Endodermal cell (in vitro differentiated cells): ENCODE measurements at regions not wholly inside any gene's neighbourhood (a gene's known extent, or its start where the extent isn't known, plus 50 kb on each side); places are given as distances from the start of the nearest gene placed in this dataset.

Experiments
- DNase-seq: peaks from one replicate; pipeline ENCODE4 v3.0.0-alpha.2; 2017
- H3K27ac ChIP-seq: 2 replicates; pipeline ENCODE4 v1.5.1; 2013; ENCODE audit warnings: mild to moderate bottlenecking, low read depth, low read length, moderate library complexity
- H3K27me3 ChIP-seq: 2 replicates; pipeline ENCODE4 v1.6.1; 2013; ENCODE audit warnings: mild to moderate bottlenecking, low read length, moderate library complexity; ENCODE audit not compliant: insufficient read depth, control insufficient read depth, poor library complexity, severe bottlenecking
- H3K36me3 ChIP-seq: 2 replicates; pipeline ENCODE4 v1.7.0; 2013; ENCODE audit warnings: mild to moderate bottlenecking, low read length, moderate library complexity; ENCODE audit not compliant: control insufficient read depth, insufficient read depth
- H3K4me1 ChIP-seq: one replicate; pipeline ENCODE4 v1.7.0; 2013; ENCODE audit warnings: low read length; ENCODE audit not compliant: control insufficient read depth, insufficient read depth
- H3K4me3 ChIP-seq: 2 replicates; pipeline ENCODE4 v1.5.1; 2013; ENCODE audit warnings: mild to moderate bottlenecking, low read length, moderate library complexity
- H3K9ac ChIP-seq: 2 replicates; pipeline ENCODE4 v1.6.1; 2013; ENCODE audit warnings: mild to moderate bottlenecking, low read length, moderate library complexity; ENCODE audit not compliant: poor library complexity, severe bottlenecking; ENCODE audit errors: extremely low read depth
- H3K9me3 ChIP-seq: 2 replicates; pipeline ENCODE4 v1.6.1; 2013; ENCODE audit warnings: mild to moderate bottlenecking, low read length, moderate library complexity; ENCODE audit not compliant: control insufficient read depth
- H3K27ac Mint-ChIP-seq: 2 replicates; pipeline ENCODE4 v1.8.0; 2020; ENCODE audit warnings: mixed read lengths
- H3K27me3 Mint-ChIP-seq: 2 replicates; pipeline ENCODE4 v1.8.0; 2021; ENCODE audit warnings: mild to moderate bottlenecking, mixed read lengths; ENCODE audit not compliant: insufficient read depth
- H3K36me3 Mint-ChIP-seq: 2 replicates; pipeline ENCODE4 v1.8.0; 2020; ENCODE audit warnings: low read depth, mixed read lengths
- H3K4me1 Mint-ChIP-seq: 2 replicates; pipeline ENCODE4 v1.8.0; 2020; ENCODE audit warnings: mixed read lengths
- H3K4me3 Mint-ChIP-seq: 2 replicates; pipeline ENCODE4 v1.8.0; 2020; ENCODE audit warnings: mild to moderate bottlenecking, moderate library complexity, mixed read lengths
- H3K9me3 Mint-ChIP-seq: 2 replicates; pipeline ENCODE4 v1.8.0; 2020; ENCODE audit warnings: mild to moderate bottlenecking, mixed read lengths
- WGBS, 2 experiments: methylation state at CpG; one replicate each; pipeline versions ENCODE4 v1.1.5 to v1.1.7; 2013; ENCODE audit warnings: missing lambda C conversion rate in 2 of 2, mixed read lengths in 1 of 2; ENCODE audit not compliant: insufficient coverage in 1 of 2, insufficient read length in 1 of 2; 5-methylcytosine and 5-hydroxymethylcytosine counted together
- TF ChIP-seq, protein P1 (sequence below): fragments of 200-600 bp; sonication (generic); conservative IDR thresholded peaks from 2 replicates; pipeline ENCODE4 v1.5.0; 2021; ENCODE audit warnings: antibody characterized with exemption, mild to moderate bottlenecking

DNA sequence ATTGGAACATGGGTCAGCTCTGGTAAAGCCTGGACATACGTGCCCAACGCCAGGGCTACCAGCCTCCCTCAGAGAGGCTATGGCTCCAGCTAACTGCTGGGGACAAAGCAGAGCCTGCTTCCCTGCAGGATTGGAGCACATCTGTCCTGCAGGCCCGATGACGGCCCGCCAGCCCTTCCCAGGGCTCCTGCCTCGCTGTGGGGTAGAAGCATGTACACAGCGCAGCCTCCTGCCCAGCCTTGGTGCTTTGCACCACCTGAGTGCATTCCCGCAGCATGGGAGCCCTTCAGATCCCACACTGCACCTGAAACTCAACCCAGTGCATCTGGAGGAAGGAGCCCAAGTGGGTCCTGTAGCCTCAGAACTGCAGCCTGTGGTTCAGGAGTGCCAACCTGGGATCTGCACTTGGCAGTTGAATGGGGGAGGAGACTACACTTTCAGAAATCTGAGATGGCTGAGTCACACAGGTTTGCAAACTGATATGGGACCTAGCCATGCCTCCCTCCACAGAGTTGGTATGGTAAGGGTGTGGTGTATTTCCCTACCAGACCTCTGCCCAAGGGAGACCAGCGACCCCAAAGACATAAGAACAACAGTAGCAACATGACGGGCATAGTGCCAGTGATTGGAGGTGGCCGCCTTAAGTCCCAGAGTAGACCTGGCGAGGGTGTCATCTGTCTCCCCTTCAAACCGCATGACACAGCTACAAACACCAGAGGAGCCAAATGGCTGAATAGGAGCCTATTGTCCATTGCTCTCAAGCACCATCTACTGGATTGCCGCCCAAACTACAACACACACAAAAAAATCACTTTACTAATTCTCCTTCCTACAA, 273.9 kb upstream of the MIS18BP1 start:
- peak; percentile 85 for DNase-seq
- peaks cover 20% of the 10 kb centered on the region for H3K9me3 Mint-ChIP-seq
- H3K4me1 ChIP-seq: no peaks in the 10 kb centered on the region
- H3K27ac ChIP-seq: no peak overlapping the region
- no peaks in the 10 kb centered on the region for H3K36me3 ChIP-seq
- H3K9ac ChIP-seq: no peak overlapping the region
- H3K4me3 Mint-ChIP-seq: no peak overlapping the region
- H3K27me3 Mint-ChIP-seq: no peaks in the 10 kb centered on the region
- no peak overlapping the region for H3K27ac Mint-ChIP-seq
- no peaks in the 10 kb centered on the region for H3K27me3 ChIP-seq
- no peak overlapping the region for H3K4me3 ChIP-seq
- WGBS, 2 experiments: 67 to 92% methylated on average over 3 to 14 of the region's 14 CpGs
- H3K4me1 Mint-ChIP-seq: peaks cover 8% of the 10 kb centered on the region
- H3K36me3 Mint-ChIP-seq: no peaks in the 10 kb centered on the region
- H3K9me3 ChIP-seq: peaks cover 10% of the 10 kb centered on the region
- TF ChIP-seq, protein P1, sequence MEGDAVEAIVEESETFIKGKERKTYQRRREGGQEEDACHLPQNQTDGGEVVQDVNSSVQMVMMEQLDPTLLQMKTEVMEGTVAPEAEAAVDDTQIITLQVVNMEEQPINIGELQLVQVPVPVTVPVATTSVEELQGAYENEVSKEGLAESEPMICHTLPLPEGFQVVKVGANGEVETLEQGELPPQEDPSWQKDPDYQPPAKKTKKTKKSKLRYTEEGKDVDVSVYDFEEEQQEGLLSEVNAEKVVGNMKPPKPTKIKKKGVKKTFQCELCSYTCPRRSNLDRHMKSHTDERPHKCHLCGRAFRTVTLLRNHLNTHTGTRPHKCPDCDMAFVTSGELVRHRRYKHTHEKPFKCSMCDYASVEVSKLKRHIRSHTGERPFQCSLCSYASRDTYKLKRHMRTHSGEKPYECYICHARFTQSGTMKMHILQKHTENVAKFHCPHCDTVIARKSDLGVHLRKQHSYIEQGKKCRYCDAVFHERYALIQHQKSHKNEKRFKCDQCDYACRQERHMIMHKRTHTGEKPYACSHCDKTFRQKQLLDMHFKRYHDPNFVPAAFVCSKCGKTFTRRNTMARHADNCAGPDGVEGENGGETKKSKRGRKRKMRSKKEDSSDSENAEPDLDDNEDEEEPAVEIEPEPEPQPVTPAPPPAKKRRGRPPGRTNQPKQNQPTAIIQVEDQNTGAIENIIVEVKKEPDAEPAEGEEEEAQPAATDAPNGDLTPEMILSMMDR: peak; percentile 90

DNA sequence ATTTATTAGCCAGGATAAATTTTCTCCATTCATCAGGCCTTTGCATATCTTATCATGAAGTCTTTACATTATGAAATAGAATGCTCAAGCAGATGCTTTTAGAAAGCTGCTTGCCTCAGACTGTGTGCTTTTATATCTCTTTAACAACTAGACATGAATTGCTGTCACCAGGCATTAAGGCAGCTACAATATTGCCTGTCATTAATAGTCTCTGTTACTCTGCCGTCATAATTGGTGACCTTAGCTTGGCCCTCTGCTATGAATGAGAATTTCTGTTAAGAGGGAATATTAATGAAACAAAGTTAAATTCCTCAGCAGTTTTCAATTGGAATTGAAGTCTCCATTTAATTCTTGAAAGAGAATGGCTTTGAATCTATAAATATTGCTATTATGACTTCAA, 266.8 kb upstream of the MIS18BP1 start:
- Histone ChIP-seq H3K27ac (no peak overlapping the region), H3K4me1 (no peaks in the 10 kb centered on the region), H3K9ac (no peak overlapping the region), H3K27me3 (no peaks in the 10 kb centered on the region), H3K9me3 (peaks cover 3% of the 10 kb centered on the region), H3K4me3 (no peak overlapping the region), H3K36me3 (no peaks in the 10 kb centered on the region)
- H3K27me3 Mint-ChIP-seq: no peaks in the 10 kb centered on the region
- TF ChIP-seq, protein P1: no peak
- no peak overlapping the region for H3K27ac Mint-ChIP-seq
- H3K4me3 Mint-ChIP-seq: no peak overlapping the region
- H3K36me3 Mint-ChIP-seq: no peaks in the 10 kb centered on the region
- WGBS, 2 experiments: 96% methylated on average over 1 of the region's 1 CpG; no CpG with 5 or more reads in 1 of the 2 experiments
- H3K4me1 Mint-ChIP-seq: peaks cover 6% of the 10 kb centered on the region
- DNase-seq: no peak
- H3K9me3 Mint-ChIP-seq: peaks cover 5% of the 10 kb centered on the region

DNA sequence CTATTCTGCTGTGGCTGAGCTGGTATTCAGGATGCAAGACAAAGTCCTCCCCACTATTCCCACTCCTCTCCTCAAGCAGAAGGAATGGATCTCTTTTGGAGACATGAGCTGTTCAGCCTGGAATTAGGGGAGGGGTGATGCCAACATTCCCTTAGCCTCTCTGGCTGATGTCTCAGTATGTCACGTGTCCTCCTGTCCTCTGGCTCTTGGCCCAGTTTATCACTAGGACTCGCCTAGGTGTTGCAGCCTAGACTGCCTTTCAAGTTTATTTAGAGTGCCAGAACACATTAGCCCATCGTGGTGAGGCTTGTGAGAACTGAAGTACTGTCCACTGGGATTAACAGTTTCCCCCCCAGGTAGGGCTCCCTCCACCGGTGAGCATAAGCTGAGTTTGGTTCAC, 239.9 kb upstream of the MIS18BP1 start:
- WGBS, 2 experiments: 72 to 93% methylated on average over 4 of the region's 4 CpGs
- Histone ChIP-seq H3K4me1 (peaks cover 5% of the 10 kb centered on the region), H3K9me3 (peaks cover 6% of the 10 kb centered on the region), H3K9ac (no peak overlapping the region), H3K27me3 (no peaks in the 10 kb centered on the region), H3K4me3 (no peak overlapping the region), H3K36me3 (no peaks in the 10 kb centered on the region), H3K27ac (no peak overlapping the region)
- H3K36me3 Mint-ChIP-seq: peaks cover 7% of the 10 kb centered on the region
- H3K4me1 Mint-ChIP-seq: peaks cover 6% of the 10 kb centered on the region
- H3K9me3 Mint-ChIP-seq: peaks cover 13% of the 10 kb centered on the region
- no peaks in the 10 kb centered on the region for H3K27me3 Mint-ChIP-seq
- no peak overlapping the region for H3K27ac Mint-ChIP-seq
- TF ChIP-seq, protein P1: no peak
- H3K4me3 Mint-ChIP-seq: no peak overlapping the region
- DNase-seq: peak; percentile 44
